Adrenal gland (tissue), 5 donors: ENCODE measurements at regions not wholly inside any gene's neighbourhood (a gene's known extent, or its start where the extent isn't known, plus 50 kb on each side); places are given as distances from the start of the nearest gene placed in this dataset.

ENCODE experiments used
- CTCF ChIP-seq, 6 experiments: fragments of 450-650 bp in 4 of 6; fragments of 200-600 bp in 2 of 6; sonication (generic) in 1 of 6; IDR thresholded peaks; 1 replicate in 5 of 6; 2 replicates in 1 of 6; pipeline versions ENCODE4 v1.5.1 to v1.8.0; 2016 to 2021; ENCODE audit warnings: antibody characterized with exemption in 6 of 6, mild to moderate bottlenecking in 2 of 6, moderate library complexity in 1 of 6
- POLR2A ChIP-seq, 2 donors: fragments of 450-650 bp; IDR thresholded peaks; one replicate each; pipeline ENCODE4 v1.6.1; 2017; ENCODE audit warnings: antibody characterized with exemption in 2 of 2, mild to moderate bottlenecking in 2 of 2, moderate library complexity in 1 of 2
- donor health status: DM: no; HTN: no; CAD: no.

DNA sequence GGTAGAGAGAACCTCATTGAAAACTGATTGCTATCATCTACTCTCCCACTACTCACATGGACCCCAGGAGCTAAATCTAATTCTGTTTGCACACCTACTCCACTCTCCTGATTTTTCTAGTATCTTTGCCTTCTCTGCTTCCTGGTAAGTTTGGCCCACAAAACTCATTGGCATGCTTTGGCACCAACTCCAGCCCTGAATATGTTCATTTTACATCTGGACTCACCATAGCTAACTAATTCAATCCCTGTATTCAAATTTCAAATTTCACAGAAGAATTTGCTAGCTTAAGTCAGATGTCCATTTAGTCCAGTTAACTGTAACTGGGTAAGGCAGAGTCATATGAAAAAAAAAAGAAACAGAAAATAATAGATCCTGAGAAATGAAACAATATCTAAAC, 442.1 kb downstream of the SUCLG1 start:
- no peak for TF ChIP-seq CTCF (IDR thresholded peaks at IDR 0.05)
- no peak for TF ChIP-seq POLR2A (IDR thresholded peaks at IDR 0.05)
